ENCODE measurements at regions not wholly inside any gene's neighbourhood (a gene's known extent, or its start where the extent isn't known, plus 50 kb on each side); places are given as distances from the start of the nearest gene placed in this dataset.

DNA sequence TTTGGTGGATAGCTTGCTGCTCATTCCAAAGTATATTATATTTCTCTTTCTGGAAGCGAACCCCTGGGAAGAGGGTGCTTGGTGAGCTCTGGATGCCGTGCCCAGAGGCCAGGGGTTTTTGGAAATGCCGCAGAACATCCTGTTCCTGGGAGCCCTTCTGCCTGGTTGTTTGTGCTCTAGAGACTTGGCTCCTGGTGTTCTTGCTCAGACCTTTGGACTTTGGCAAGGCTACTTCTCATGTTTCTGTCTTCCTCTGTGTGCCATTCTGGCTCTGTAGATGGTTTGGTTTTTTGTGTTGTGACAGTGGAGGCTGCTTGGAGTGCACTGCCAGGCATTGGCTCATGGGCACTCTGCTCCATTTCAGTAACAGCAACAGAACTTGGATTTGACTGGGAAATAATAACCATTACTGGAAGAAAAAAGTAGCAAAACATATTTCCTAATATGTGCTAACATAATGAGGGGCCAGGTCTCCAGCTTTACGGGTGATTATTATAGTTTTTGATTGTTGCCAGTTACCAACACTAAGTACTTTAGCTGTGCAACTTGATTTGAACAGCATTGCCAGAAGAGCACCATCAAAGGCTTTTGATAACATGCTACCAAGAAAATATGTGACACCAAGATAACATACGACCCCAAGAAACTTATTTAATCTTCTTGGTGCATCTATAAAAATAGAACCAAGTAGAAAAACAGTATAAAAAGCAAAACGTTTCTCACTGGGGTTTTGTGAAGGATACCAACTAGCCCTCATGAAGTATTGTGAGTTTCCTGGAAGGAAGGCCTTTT lies 94.2 kb downstream of the PCSK1 start:
- TF ChIP-seq, protein P1, sequence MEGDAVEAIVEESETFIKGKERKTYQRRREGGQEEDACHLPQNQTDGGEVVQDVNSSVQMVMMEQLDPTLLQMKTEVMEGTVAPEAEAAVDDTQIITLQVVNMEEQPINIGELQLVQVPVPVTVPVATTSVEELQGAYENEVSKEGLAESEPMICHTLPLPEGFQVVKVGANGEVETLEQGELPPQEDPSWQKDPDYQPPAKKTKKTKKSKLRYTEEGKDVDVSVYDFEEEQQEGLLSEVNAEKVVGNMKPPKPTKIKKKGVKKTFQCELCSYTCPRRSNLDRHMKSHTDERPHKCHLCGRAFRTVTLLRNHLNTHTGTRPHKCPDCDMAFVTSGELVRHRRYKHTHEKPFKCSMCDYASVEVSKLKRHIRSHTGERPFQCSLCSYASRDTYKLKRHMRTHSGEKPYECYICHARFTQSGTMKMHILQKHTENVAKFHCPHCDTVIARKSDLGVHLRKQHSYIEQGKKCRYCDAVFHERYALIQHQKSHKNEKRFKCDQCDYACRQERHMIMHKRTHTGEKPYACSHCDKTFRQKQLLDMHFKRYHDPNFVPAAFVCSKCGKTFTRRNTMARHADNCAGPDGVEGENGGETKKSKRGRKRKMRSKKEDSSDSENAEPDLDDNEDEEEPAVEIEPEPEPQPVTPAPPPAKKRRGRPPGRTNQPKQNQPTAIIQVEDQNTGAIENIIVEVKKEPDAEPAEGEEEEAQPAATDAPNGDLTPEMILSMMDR (IDR thresholded peaks at IDR 0.05 in 2 of 3, conservative IDR thresholded peaks at IDR 0.05 in 1 of 3; ENCODE audit: control insufficient read depth in 2 of 3, extremely low read depth in 1 of 3, insufficient read depth in 1 of 3, low read depth in 3 of 3, low read length in 3 of 3) = no peak
- TF ChIP-seq, protein P2, sequence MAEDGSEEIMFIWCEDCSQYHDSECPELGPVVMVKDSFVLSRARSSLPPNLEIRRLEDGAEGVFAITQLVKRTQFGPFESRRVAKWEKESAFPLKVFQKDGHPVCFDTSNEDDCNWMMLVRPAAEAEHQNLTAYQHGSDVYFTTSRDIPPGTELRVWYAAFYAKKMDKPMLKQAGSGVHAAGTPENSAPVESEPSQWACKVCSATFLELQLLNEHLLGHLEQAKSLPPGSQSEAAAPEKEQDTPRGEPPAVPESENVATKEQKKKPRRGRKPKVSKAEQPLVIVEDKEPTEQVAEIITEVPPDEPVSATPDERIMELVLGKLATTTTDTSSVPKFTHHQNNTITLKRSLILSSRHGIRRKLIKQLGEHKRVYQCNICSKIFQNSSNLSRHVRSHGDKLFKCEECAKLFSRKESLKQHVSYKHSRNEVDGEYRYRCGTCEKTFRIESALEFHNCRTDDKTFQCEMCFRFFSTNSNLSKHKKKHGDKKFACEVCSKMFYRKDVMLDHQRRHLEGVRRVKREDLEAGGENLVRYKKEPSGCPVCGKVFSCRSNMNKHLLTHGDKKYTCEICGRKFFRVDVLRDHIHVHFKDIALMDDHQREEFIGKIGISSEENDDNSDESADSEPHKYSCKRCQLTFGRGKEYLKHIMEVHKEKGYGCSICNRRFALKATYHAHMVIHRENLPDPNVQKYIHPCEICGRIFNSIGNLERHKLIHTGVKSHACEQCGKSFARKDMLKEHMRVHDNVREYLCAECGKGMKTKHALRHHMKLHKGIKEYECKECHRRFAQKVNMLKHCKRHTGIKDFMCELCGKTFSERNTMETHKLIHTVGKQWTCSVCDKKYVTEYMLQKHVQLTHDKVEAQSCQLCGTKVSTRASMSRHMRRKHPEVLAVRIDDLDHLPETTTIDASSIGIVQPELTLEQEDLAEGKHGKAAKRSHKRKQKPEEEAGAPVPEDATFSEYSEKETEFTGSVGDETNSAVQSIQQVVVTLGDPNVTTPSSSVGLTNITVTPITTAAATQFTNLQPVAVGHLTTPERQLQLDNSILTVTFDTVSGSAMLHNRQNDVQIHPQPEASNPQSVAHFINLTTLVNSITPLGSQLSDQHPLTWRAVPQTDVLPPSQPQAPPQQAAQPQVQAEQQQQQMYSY (CRISPR knock-in tag; IDR thresholded peaks at IDR 0.05) = no peak
- no peak for TF ChIP-seq ZNF274 (IDR thresholded peaks at IDR 0.05; ENCODE audit: insufficient read depth, insufficient read length)
- TF ChIP-seq ZNF207 (IDR thresholded peaks at IDR 0.05; ENCODE audit: borderline replicate concordance) = no peak
